Osteocyte (in vitro differentiated cells): ENCODE measurements at regions not wholly inside any gene's neighbourhood (a gene's known extent, or its start where the extent isn't known, plus 50 kb on each side); places are given as distances from the start of the nearest gene placed in this dataset.

Source experiments
- DNase-seq: peaks from one replicate; pipeline ENCODE4 v3.0.0; 2021; ENCODE audit warnings: mixed read lengths; ENCODE audit not compliant: unreplicated experiment; ENCODE audit errors: extremely low spot score
- H3K27ac Mint-ChIP-seq: one replicate; pipeline ENCODE4 v1.8.0; 2021; ENCODE audit warnings: mild to moderate bottlenecking, mixed read lengths; ENCODE audit not compliant: unreplicated experiment
- H3K27me3 Mint-ChIP-seq: one replicate; pipeline ENCODE4 v1.8.0; 2021; ENCODE audit warnings: mixed read lengths; ENCODE audit not compliant: unreplicated experiment
- H3K36me3 Mint-ChIP-seq: one replicate; pipeline ENCODE4 v1.8.0; 2021; ENCODE audit warnings: mixed read lengths; ENCODE audit not compliant: unreplicated experiment
- H3K4me1 Mint-ChIP-seq: one replicate; pipeline ENCODE4 v1.8.0; 2021; ENCODE audit warnings: mixed read lengths; ENCODE audit not compliant: unreplicated experiment
- H3K4me3 Mint-ChIP-seq: one replicate; pipeline ENCODE4 v1.8.0; 2021; ENCODE audit warnings: mild to moderate bottlenecking, moderate library complexity, mixed read lengths; ENCODE audit not compliant: unreplicated experiment
- H3K9me3 Mint-ChIP-seq: one replicate; pipeline ENCODE4 v1.8.0; 2021; ENCODE audit warnings: mixed read lengths; ENCODE audit not compliant: unreplicated experiment
- TF ChIP-seq, protein P1 (sequence below): fragments of 200-600 bp; sonication (generic); IDR thresholded peaks from 2 replicates; pipeline ENCODE4 v1.5.0; 2021; ENCODE audit warnings: antibody characterized with exemption, mild to moderate bottlenecking, moderate library complexity

- H3K9me3 Mint-ChIP-seq: peaks cover 16% of the 10 kb centered on the region
- no peaks in the 10 kb centered on the region for H3K27me3 Mint-ChIP-seq
- no peaks in the 10 kb centered on the region for H3K4me1 Mint-ChIP-seq
- H3K27ac Mint-ChIP-seq: no peak overlapping the region
- TF ChIP-seq, protein P1, sequence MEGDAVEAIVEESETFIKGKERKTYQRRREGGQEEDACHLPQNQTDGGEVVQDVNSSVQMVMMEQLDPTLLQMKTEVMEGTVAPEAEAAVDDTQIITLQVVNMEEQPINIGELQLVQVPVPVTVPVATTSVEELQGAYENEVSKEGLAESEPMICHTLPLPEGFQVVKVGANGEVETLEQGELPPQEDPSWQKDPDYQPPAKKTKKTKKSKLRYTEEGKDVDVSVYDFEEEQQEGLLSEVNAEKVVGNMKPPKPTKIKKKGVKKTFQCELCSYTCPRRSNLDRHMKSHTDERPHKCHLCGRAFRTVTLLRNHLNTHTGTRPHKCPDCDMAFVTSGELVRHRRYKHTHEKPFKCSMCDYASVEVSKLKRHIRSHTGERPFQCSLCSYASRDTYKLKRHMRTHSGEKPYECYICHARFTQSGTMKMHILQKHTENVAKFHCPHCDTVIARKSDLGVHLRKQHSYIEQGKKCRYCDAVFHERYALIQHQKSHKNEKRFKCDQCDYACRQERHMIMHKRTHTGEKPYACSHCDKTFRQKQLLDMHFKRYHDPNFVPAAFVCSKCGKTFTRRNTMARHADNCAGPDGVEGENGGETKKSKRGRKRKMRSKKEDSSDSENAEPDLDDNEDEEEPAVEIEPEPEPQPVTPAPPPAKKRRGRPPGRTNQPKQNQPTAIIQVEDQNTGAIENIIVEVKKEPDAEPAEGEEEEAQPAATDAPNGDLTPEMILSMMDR: no peak
- no peak overlapping the region for H3K4me3 Mint-ChIP-seq
- DNase-seq: no peak
- no peaks in the 10 kb centered on the region for H3K36me3 Mint-ChIP-seq
These were observed 1131.3 kb upstream of the PRR20A start for GRCh38 chr13:56009418-56009817.

- H3K27me3 Mint-ChIP-seq: no peaks in the 10 kb centered on the region
- no peak for DNase-seq
- TF ChIP-seq, protein P1: no peak
- no peaks in the 10 kb centered on the region for H3K4me1 Mint-ChIP-seq
- peaks cover 18% of the 10 kb centered on the region for H3K9me3 Mint-ChIP-seq
- no peaks in the 10 kb centered on the region for H3K36me3 Mint-ChIP-seq
- H3K4me3 Mint-ChIP-seq: no peak overlapping the region
- no peak overlapping the region for H3K27ac Mint-ChIP-seq
These were observed 1128.1 kb upstream of the PRR20A start for GRCh38 chr13:56012644-56013043.

- no peaks in the 10 kb centered on the region for H3K4me1 Mint-ChIP-seq
- H3K36me3 Mint-ChIP-seq: no peaks in the 10 kb centered on the region
- peaks cover 25% of the 10 kb centered on the region for H3K9me3 Mint-ChIP-seq
- no peak overlapping the region for H3K4me3 Mint-ChIP-seq
- H3K27ac Mint-ChIP-seq: no peak overlapping the region
- H3K27me3 Mint-ChIP-seq: no peaks in the 10 kb centered on the region
- no peak for DNase-seq
- TF ChIP-seq, protein P1: no peak
These were observed 1124.8 kb upstream of the PRR20A start for GRCh38 chr13:56015919-56016318.

DNA sequence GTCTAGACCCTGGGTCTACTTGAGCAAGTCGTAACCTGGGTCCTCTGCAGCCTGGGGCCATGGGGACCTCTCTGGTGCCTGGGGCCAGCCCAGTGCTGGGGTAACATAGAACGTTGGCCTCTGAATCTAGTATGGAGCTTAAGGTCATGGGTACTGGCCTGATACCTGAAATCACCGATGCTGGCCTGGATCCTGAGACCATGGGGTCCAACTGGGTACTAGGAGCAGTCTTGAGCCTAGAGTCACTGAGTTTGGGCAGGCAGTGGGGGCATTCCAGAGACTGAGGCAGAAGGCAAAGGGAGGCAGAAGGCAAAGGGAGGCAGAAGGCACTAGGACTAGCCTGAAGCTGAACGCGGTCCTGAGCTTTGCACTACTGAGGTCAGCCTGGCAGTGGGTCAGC, 1121.1 kb upstream of the PRR20A start:
- Mint-ChIP-seq H3K36me3 (no peaks in the 10 kb centered on the region), H3K27me3 (no peaks in the 10 kb centered on the region), H3K27ac (no peak overlapping the region), H3K4me3 (no peak overlapping the region), H3K4me1 (no peaks in the 10 kb centered on the region), H3K9me3 (peaks cover 26% of the 10 kb centered on the region)
- DNase-seq: no peak
- TF ChIP-seq, protein P1: no peak

DNA sequence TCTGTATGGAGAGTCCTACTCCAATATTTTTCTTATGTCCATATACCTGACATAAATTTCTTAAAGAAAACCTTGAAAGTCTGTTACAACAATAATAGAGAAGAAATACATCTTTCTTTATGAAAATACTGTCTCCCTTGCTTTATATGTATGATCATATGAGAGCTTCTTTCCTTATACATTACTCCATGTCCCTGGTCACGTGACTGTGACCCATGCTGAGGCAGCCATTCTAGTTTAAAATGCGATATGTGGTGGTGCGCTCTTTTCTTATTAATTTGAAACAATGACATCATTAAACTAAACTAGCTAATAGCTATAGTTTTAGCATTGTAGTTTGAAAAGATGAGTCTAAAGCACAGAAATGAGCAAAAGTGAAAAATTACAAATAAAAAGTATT, 1120.3 kb upstream of the PRR20A start:
- Mint-ChIP-seq H3K4me3 (no peak overlapping the region), H3K36me3 (no peaks in the 10 kb centered on the region)
- DNase-seq: no peak

More for the DNA sequence above, 1120.3 kb upstream of the PRR20A start:
- Mint-ChIP-seq H3K27me3 (no peaks in the 10 kb centered on the region), H3K27ac (no peak overlapping the region), H3K9me3 (peaks cover 23% of the 10 kb centered on the region), H3K4me1 (no peaks in the 10 kb centered on the region)
- TF ChIP-seq, protein P1: no peak
